ENCODE measurements at regions not wholly inside any gene's neighbourhood (a gene's known extent, or its start where the extent isn't known, plus 50 kb on each side); places are given as distances from the start of the nearest gene placed in this dataset.
"Not testable (repeated sequence)": the region's sequence is repeated elsewhere in the genome, so short reads cannot be mapped to it uniquely, and the experiment has no call there.

DNA sequence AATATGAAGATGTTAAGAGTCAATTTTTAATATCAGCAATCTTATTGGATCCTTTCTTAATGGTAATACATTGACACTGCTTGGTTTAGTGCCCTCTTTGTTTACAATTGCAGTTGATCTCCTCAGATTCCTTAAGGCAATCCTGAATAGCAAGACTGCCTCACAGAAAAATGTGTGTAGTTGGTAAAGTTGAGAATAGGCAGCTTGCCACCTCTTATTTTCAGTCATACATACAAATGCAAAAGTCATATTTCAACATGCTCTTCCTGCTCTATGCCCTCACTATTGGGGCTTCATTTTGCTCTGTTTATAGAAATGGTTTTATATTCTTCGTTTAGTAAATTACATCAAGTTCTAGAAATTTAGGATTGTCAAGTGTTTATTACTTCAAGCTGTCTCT, 661.1 kb upstream of the ANKRD30A start:
- ATAC-seq (no peak), DNase-seq (no peak)
- intact Hi-C loops (cut with DNase I): no loop called here
- TF ChIP-seq, protein P1, sequence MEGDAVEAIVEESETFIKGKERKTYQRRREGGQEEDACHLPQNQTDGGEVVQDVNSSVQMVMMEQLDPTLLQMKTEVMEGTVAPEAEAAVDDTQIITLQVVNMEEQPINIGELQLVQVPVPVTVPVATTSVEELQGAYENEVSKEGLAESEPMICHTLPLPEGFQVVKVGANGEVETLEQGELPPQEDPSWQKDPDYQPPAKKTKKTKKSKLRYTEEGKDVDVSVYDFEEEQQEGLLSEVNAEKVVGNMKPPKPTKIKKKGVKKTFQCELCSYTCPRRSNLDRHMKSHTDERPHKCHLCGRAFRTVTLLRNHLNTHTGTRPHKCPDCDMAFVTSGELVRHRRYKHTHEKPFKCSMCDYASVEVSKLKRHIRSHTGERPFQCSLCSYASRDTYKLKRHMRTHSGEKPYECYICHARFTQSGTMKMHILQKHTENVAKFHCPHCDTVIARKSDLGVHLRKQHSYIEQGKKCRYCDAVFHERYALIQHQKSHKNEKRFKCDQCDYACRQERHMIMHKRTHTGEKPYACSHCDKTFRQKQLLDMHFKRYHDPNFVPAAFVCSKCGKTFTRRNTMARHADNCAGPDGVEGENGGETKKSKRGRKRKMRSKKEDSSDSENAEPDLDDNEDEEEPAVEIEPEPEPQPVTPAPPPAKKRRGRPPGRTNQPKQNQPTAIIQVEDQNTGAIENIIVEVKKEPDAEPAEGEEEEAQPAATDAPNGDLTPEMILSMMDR (IDR thresholded peaks at IDR 0.05): no peak
- Histone ChIP-seq H3K4me3 (no peak overlapping the region), H3K9me3 (no peaks in the 10 kb centered on the region), H3K4me1 (peaks cover 0 to 5% (median 0%) of the 10 kb centered on the region in 12 donors), H3K27me3 (no peaks in the 10 kb centered on the region), H3K36me3 (no peaks in the 10 kb centered on the region), H3K27ac (no peak overlapping the region)
- WGBS, 4 donors: 71 to 85% (median 78%) methylated on average over 1 of the region's 1 CpG

DNA sequence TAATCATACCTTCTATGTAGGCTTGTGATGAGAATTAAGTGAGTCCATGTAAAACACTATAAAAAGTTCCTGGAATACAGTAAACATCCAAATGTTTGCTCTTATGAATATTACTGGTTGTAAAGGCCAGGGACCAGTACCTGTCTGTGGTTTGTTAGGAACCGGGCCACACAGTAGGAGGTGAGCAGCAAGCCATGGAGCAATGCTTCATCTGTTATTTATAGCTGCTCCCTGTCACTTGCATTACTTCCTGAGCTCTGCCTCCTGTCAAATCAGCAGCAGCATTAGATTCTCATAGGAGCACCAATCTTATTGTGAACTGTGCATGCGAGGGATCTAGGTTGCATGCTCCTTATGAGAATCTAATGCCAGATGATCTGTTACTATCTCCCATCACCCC, 662.0 kb upstream of the ANKRD30A start:
- intact Hi-C loops (cut with DNase I): no loop called here
- ATAC-seq: peak in 3 of 4 donors; percentile 47 to 94 (median 71)

DNA sequence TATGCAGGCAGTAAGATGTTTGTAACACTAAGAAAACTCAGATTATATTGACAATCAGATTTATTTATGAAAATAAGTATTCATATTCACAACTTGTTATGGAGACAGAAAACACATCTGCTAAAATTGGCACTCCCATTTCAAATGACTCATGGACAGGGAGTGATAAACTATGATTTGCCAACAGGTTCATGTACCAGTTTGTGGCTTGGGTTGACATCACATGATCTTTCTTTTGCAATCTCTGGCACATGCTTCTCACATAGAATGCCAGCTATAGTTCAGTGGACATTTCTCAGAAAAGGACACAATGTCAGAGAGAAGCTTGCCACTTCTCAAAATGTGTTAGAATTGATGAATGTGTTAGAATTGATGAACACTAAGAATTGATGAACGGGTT, 663.2 kb upstream of the ANKRD30A start:
- Histone ChIP-seq H3K27ac (no peak overlapping the region), H3K4me1 (peaks cover 0 to 5% (median 0%) of the 10 kb centered on the region in 12 donors), H3K36me3 (no peaks in the 10 kb centered on the region), H3K9me3 (peaks cover 0 to 16% (median 0%) of the 10 kb centered on the region in 12 donors), H3K4me3 (no peak overlapping the region), H3K27me3 (no peaks in the 10 kb centered on the region)
- WGBS, 4 donors: 91 to 98% (median 94%) methylated on average over 1 of the region's 1 CpG
- ATAC-seq (peak in 2 of 4 donors; percentile 71 to 74), DNase-seq (no peak)
- TF ChIP-seq, protein P1 (IDR thresholded peaks at IDR 0.05): no peak
- TF ChIP-seq POLR2A (IDR thresholded peaks at IDR 0.05): no peak
- intact Hi-C loops (cut with DNase I): no loop called here

More for the DNA sequence above, 662.0 kb upstream of the ANKRD30A start:
- WGBS, 4 donors: 39 to 62% (median 45%) methylated on average over 2 of the region's 2 CpGs
- H3K27me3 ChIP-seq: no peaks in the 10 kb centered on the region
- TF ChIP-seq, protein P1 (IDR thresholded peaks at IDR 0.05): no peak
- no peak for TF ChIP-seq POLR2A (IDR thresholded peaks at IDR 0.05)
- H3K4me3 ChIP-seq: no peak overlapping the region
- peaks cover 0 to 7% (median 0%) of the 10 kb centered on the region in 12 donors for H3K9me3 ChIP-seq
- H3K27ac ChIP-seq: no peak overlapping the region
- DNase-seq: no peak
- no peaks in the 10 kb centered on the region for H3K36me3 ChIP-seq
- H3K4me1 ChIP-seq: peaks cover 0 to 5% (median 0%) of the 10 kb centered on the region in 12 donors

DNA sequence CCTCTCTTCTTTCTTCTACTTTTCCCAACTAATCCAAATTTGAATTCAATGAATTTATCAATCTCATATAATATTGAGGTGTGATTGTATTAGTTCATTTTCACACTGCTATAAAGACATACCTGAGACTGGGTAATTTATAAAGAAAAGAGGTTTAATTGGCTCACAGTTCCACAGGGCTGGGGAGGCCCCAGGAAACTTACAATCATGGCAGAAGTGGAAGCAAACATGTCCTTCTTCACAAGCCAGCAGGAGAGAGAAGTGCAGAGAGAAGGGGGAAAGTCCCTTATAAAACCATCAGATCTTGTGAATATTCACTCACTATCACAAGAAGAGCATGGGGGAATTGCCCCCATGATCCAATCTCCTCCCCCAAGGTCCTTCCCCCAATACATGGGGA, 667.0 kb upstream of the ANKRD30A start:
- H3K4me3 ChIP-seq; ATAC-seq; H3K27me3 ChIP-seq; intact Hi-C loops (cut with DNase I); H3K4me1 ChIP-seq; H3K27ac ChIP-seq; H3K36me3 ChIP-seq; DNase-seq: not testable (repeated sequence)
- peaks cover 0 to 16% (median 0%) of the 10 kb centered on the region in 12 donors for H3K9me3 ChIP-seq

DNA sequence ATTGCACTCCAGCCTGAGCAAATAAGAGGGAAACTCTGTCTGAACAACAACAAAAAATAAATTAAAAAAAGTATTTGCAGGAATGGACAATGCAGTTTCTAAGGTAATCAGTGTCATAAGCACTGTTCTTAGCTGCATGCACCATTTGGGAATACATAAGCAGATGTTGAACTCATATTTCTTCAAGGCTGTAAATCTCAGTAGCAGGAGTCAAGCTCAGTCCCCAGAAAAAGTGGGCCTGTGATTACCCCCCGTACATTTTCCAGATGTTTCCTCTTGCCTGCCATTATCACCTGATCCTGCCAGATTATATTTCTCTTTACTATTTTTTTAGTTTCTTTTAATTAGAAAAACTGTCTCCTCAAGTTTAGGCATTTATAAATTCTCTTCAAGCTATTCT, 667.6 kb upstream of the ANKRD30A start:
- DNase-seq (no peak), ATAC-seq (no peak)
- H3K4me3 ChIP-seq: no peak overlapping the region
- peaks cover 0 to 16% (median 0%) of the 10 kb centered on the region in 12 donors for H3K9me3 ChIP-seq
- no peak overlapping the region for H3K27ac ChIP-seq
- no peaks in the 10 kb centered on the region for H3K36me3 ChIP-seq
- intact Hi-C loops (cut with DNase I): no loop called here
- TF ChIP-seq, protein P1 (IDR thresholded peaks at IDR 0.05): no peak
- no peak for TF ChIP-seq POLR2A (IDR thresholded peaks at IDR 0.05)
- no peaks in the 10 kb centered on the region for H3K27me3 ChIP-seq
- H3K4me1 ChIP-seq: peaks cover 0 to 5% (median 0%) of the 10 kb centered on the region in 12 donors
- 54 to 72% (median 62%) methylated on average over 1 of the region's 1 CpG for WGBS, 4 donors
